Mesothelial cell of epicardium (in vitro differentiated cells): ENCODE measurements at regions not wholly inside any gene's neighbourhood (a gene's known extent, or its start where the extent isn't known, plus 50 kb on each side); places are given as distances from the start of the nearest gene placed in this dataset.

Experiments used
- DNase-seq, 2 experiments: peaks; one replicate each; pipeline ENCODE4 v3.0.0; 2021; ENCODE audit warnings: low spot score in 2 of 2; ENCODE audit not compliant: unreplicated experiment in 2 of 2
- H3K27ac Mint-ChIP-seq: 2 replicates; pipeline ENCODE4 v1.8.0; 2021; ENCODE audit warnings: mixed read lengths
- H3K27me3 Mint-ChIP-seq: 2 replicates; pipeline ENCODE4 v1.8.0; 2021; ENCODE audit warnings: low read depth, mixed read lengths
- H3K36me3 Mint-ChIP-seq: 2 replicates; pipeline ENCODE4 v1.8.0; 2021; ENCODE audit warnings: mixed read lengths
- H3K4me1 Mint-ChIP-seq: 2 replicates; pipeline ENCODE4 v1.8.0; 2021; ENCODE audit warnings: mixed read lengths
- H3K4me3 Mint-ChIP-seq: 2 replicates; pipeline ENCODE4 v1.8.0; 2021; ENCODE audit warnings: mild to moderate bottlenecking, moderate library complexity, mixed read lengths
- H3K9me3 Mint-ChIP-seq: 2 replicates; pipeline ENCODE4 v1.8.0; 2021; ENCODE audit warnings: mixed read lengths
- TF ChIP-seq, protein P1 (sequence below): fragments of 200-600 bp; sonication (generic); IDR thresholded peaks from one replicate; pipeline ENCODE4 v1.5.0; 2021; ENCODE audit warnings: antibody characterized with exemption; ENCODE audit not compliant: unreplicated experiment

DNA sequence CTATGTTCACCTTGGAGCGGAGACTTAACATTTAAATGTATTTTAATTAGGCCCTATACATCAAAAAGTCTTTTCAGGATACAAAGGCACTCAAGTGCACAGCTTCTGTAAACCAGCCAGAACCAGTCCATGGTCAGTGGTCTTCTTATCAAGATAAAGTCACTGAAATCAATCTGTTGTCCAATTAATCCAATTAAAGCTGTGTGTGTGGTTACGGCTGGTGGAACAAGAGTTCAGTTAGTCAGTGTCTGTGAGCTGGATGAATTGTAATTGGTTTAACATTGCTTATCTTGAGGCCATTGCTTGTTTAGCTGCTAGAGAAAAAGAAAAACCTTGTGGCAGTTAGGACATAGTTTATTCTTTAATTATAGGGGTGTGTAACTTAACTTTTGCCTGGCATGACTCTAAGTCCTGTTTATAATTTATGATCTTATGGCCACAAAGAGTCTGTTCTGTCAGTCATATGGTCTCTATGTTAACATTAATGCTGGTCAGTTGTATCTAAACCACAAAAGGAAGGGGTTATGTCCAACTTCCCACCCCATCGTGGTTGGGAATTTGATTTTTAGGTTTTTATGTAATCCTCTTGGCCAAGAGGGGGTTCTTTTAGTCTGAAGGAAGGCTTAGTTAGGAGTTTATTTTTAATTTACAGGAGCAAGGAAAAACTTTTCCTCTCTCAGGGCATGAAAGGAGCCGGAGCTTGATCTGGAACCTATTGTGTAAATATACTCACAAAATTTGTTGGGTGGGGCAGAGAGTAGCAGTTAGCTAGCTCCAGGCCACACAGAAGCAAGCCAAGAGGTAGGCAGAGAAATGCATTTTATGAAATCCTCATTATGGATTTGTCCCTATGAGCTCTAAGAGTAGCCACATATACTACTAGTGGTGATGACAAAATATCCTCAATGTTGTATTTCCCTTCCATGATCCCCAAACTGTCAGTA, 665.7 kb upstream of the ACTRT1 start:
- TF ChIP-seq, protein P1, sequence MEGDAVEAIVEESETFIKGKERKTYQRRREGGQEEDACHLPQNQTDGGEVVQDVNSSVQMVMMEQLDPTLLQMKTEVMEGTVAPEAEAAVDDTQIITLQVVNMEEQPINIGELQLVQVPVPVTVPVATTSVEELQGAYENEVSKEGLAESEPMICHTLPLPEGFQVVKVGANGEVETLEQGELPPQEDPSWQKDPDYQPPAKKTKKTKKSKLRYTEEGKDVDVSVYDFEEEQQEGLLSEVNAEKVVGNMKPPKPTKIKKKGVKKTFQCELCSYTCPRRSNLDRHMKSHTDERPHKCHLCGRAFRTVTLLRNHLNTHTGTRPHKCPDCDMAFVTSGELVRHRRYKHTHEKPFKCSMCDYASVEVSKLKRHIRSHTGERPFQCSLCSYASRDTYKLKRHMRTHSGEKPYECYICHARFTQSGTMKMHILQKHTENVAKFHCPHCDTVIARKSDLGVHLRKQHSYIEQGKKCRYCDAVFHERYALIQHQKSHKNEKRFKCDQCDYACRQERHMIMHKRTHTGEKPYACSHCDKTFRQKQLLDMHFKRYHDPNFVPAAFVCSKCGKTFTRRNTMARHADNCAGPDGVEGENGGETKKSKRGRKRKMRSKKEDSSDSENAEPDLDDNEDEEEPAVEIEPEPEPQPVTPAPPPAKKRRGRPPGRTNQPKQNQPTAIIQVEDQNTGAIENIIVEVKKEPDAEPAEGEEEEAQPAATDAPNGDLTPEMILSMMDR = no peak
- Mint-ChIP-seq H3K36me3 (no peaks in the 10 kb centered on the region), H3K27ac (no peak overlapping the region), H3K9me3 (peaks cover 21% of the 10 kb centered on the region), H3K27me3 (no peaks in the 10 kb centered on the region), H3K4me3 (no peak overlapping the region), H3K4me1 (no peaks in the 10 kb centered on the region)
- DNase-seq = no peak

DNA sequence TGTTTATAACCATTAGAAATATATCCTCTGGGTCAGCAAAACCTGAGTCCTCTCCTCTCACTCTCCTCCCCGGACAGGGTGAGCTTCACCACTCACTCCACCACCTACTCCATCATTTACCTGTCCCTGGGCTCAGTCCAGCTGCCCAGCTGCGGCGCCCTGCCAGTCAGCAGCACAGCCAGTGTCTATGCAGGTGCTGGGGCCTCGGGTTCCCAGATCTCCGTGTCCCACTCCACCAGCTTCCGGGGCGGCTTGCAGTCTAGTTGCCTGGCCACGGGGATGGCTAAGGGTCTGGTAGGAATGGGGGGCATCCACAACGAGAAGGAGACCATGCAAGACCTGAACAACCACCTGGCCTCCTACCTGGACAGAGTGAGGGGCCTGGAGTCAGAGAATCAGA, 662.2 kb upstream of the ACTRT1 start:
- Mint-ChIP-seq H3K4me3 (no peak overlapping the region), H3K9me3 (peaks cover 22% of the 10 kb centered on the region), H3K27ac (no peak overlapping the region), H3K36me3 (no peaks in the 10 kb centered on the region), H3K27me3 (no peaks in the 10 kb centered on the region), H3K4me1 (no peaks in the 10 kb centered on the region)
- TF ChIP-seq, protein P1 = no peak
- DNase-seq = no peak

DNA sequence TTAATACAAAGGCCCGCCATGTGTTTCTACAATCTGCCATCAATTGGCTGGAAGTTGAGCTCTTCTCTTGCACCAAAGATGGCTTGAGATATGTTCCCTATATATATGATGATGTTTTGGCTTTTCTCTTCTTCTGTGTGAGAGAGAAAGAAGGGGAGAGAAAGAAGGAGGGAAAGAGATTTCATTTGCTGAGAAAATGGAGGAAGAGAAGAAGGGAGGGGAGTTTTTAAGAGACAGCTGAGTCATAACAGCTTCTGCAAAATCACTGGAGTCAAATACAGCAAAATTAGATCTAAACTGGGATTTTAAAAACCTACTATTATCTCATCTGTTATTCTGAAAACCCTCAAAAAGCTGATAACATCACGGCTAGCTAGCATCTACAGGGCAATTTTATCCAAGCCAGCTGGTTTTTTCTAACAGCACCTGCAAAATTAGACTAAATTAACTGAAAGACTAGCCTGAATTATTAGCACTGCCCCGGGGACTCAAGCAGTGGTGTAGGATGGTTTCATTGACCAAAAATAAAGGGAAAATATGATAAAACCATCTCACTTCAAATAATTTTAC, 647.6 kb upstream of the ACTRT1 start:
- TF ChIP-seq, protein P1 = no peak
- no peak overlapping the region for H3K4me3 Mint-ChIP-seq
- no peak for DNase-seq

DNA sequence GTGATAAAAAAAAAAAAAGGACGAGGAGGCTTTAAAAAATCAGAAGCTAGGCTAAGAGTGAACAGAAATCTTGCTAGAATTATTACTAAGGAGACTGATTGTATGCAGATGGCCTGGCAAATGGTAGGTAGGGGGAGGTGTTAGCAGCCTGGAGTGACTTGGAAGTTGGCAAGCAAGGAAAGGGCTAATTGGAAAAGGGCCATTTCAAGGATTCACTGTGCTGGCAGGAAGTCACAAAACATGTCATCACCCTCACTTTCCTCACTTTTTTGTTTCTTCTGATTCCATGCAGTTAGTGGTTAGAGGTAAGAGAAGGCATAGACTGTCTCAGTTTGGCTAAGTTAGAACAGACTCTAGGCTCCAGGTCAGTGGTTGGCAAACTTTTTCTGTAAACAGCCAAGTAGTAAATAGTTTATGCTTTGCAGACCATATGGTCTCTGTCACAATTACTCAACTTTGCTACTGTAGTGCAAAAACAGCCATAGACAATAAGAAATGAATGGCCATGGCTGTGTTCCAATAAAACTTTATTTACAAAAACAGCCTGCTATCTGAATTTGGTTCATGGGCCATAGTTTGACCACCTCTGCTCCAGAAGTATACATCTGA, 646.5 kb upstream of the ACTRT1 start:
- H3K4me1 Mint-ChIP-seq = no peaks in the 10 kb centered on the region
- no peak overlapping the region for H3K4me3 Mint-ChIP-seq

More for the DNA sequence above, 647.6 kb upstream of the ACTRT1 start:
- Mint-ChIP-seq H3K36me3 (no peaks in the 10 kb centered on the region), H3K4me1 (no peaks in the 10 kb centered on the region), H3K27ac (no peak overlapping the region), H3K9me3 (peaks cover 38% of the 10 kb centered on the region), H3K27me3 (no peaks in the 10 kb centered on the region)

DNA sequence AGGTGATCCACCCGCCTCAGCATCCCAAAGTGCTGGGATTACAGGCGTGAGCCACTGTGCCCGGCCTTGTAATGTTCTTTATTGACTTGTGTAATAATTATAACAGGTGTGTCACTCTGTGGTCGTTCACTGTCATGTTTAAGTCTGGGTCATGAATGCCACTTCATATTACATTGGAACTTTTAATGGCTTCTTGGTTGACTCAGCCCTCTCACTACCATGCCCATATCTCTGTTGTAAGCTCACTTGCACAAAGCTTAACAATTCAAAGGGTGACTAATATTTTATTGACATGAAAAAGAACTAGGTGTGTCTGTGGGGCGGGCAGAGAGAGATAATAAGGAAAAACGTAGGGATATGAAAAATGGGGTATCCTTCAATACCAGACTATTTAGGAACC, 639.7 kb upstream of the ACTRT1 start:
- Mint-ChIP-seq H3K27ac (no peak overlapping the region), H3K4me3 (no peak overlapping the region), H3K4me1 (no peaks in the 10 kb centered on the region), H3K27me3 (no peaks in the 10 kb centered on the region), H3K9me3 (peaks cover 32% of the 10 kb centered on the region), H3K36me3 (no peaks in the 10 kb centered on the region)
- no peak for DNase-seq
- TF ChIP-seq, protein P1 = no peak

More for the DNA sequence above, 646.5 kb upstream of the ACTRT1 start:
- Mint-ChIP-seq H3K9me3 (peaks cover 39% of the 10 kb centered on the region), H3K27ac (no peak overlapping the region), H3K27me3 (no peaks in the 10 kb centered on the region), H3K36me3 (no peaks in the 10 kb centered on the region)
- no peak for DNase-seq
- TF ChIP-seq, protein P1 = no peak
